Left lung (tissue), 4 donors: ENCODE measurements at regions not wholly inside any gene's neighbourhood (a gene's known extent, or its start where the extent isn't known, plus 50 kb on each side); places are given as distances from the start of the nearest gene placed in this dataset.

Experiments
- ATAC-seq: fragments of 200-7000 bp; cut with Tn5 transposase; one replicate; pipeline ENCODE4 v1.9.1; 2020; ENCODE audit warnings: moderate library complexity
- DNase-seq, 4 donors: peaks; one replicate each; pipeline ENCODE4 v3.0.0-alpha.2; 2013 to 2020
- H3K27ac ChIP-seq, 2 donors: fragments of 200-600 bp; sonication (generic) in 1 of 2; one replicate each; pipeline versions ENCODE4 v1.5.0 to v1.8.0; 2020 to 2021
- H3K27me3 ChIP-seq, 2 donors: fragments of 200-600 bp; sonication (generic) in 1 of 2; one replicate each; pipeline versions ENCODE4 v1.5.0 to v1.8.0; 2020 to 2021
- H3K36me3 ChIP-seq, 2 donors: fragments of 200-600 bp; sonication (generic) in 1 of 2; one replicate each; pipeline versions ENCODE4 v1.5.0 to v1.8.0; 2020 to 2021
- H3K4me1 ChIP-seq, 2 donors: fragments of 200-600 bp; one replicate each; pipeline ENCODE4 v1.8.0; 2021
- H3K4me3 ChIP-seq, 2 donors: fragments of 200-600 bp; sonication (generic) in 1 of 2; one replicate each; pipeline versions ENCODE4 v1.5.0 to v1.8.0; 2020 to 2021; ENCODE audit warnings: mild to moderate bottlenecking in 1 of 2
- H3K9me3 ChIP-seq, 2 donors: fragments of 200-600 bp; sonication (generic) in 1 of 2; one replicate each; pipeline versions ENCODE4 v1.5.0 to v1.8.0; 2020 to 2021
- intact Hi-C, 2 donors: fragments of 100-400 bp; cut with DNase I; formaldehyde crosslinking; loops; one replicate each; pipeline versions ENCODE4 v1.11.2 to v1.14.2; 2022
- TF ChIP-seq, protein P1 (sequence below), 2 donors: fragments of 200-600 bp; sonication (generic) in 1 of 2; IDR thresholded peaks; one replicate each; pipeline versions ENCODE4 v1.5.0 to v1.8.0; 2021; ENCODE audit warnings: antibody characterized with exemption in 2 of 2
- donor health status: DM: no; HTN: yes; CAD: no.
- donor health status: DM: no; HTN: no; CAD: no.

DNA sequence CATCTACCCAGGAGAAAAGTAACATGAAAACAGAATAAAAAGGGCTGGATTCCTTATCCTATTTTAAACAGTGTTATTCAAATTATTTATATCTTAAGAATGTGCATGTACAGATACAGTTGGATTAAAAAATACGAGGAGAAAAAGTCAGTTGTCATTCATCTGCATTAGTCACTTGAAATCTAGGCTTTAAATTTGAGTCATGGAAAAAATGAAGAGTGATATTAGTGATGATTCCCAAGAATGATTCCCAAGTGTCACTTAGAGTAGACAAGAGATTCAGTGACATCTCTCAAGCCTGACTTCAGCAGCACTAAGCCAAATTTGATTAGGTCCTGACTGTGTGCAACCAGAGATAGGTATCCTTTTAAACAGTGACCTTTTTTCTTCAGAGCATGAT, 394.2 kb downstream of the IRS1 start:
- DNase-seq (no peak), ATAC-seq (no peak)
- no peak overlapping the region for H3K4me3 ChIP-seq
- TF ChIP-seq, protein P1, sequence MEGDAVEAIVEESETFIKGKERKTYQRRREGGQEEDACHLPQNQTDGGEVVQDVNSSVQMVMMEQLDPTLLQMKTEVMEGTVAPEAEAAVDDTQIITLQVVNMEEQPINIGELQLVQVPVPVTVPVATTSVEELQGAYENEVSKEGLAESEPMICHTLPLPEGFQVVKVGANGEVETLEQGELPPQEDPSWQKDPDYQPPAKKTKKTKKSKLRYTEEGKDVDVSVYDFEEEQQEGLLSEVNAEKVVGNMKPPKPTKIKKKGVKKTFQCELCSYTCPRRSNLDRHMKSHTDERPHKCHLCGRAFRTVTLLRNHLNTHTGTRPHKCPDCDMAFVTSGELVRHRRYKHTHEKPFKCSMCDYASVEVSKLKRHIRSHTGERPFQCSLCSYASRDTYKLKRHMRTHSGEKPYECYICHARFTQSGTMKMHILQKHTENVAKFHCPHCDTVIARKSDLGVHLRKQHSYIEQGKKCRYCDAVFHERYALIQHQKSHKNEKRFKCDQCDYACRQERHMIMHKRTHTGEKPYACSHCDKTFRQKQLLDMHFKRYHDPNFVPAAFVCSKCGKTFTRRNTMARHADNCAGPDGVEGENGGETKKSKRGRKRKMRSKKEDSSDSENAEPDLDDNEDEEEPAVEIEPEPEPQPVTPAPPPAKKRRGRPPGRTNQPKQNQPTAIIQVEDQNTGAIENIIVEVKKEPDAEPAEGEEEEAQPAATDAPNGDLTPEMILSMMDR (IDR thresholded peaks at IDR 0.05) = no peak
- no peaks in the 10 kb centered on the region for H3K27me3 ChIP-seq
- intact Hi-C loops = no loop called here
- no peaks in the 10 kb centered on the region for H3K36me3 ChIP-seq
- H3K27ac ChIP-seq = no peak overlapping the region
- H3K9me3 ChIP-seq = no peaks in the 10 kb centered on the region
- H3K4me1 ChIP-seq = no peaks in the 10 kb centered on the region

DNA sequence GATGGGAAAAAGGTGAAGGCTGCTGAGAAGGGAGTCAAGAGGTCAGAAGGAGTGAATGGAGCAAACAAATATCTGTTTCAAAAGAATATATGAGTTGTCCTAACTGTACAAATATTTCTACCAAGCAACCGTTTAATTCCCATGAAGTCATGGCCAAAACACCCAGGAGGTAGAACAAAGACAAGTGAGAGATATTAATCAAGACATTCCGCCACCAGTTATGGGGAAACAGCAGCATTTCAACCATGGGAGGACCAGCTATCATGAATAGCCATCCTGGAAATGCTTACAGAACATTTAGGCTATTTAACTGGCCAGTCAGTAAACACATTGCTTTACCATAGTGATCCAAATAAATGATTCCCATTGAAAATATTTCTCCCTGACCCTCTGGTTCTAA, 396.3 kb downstream of the IRS1 start:
- Histone ChIP-seq H3K4me3 (no peak overlapping the region), H3K27me3 (no peaks in the 10 kb centered on the region), H3K36me3 (no peaks in the 10 kb centered on the region), H3K9me3 (no peaks in the 10 kb centered on the region), H3K27ac (no peak overlapping the region), H3K4me1 (no peaks in the 10 kb centered on the region)
- TF ChIP-seq, protein P1 (IDR thresholded peaks at IDR 0.05) = no peak
- no peak for ATAC-seq
- no peak for DNase-seq
- intact Hi-C loops = no loop called here

DNA sequence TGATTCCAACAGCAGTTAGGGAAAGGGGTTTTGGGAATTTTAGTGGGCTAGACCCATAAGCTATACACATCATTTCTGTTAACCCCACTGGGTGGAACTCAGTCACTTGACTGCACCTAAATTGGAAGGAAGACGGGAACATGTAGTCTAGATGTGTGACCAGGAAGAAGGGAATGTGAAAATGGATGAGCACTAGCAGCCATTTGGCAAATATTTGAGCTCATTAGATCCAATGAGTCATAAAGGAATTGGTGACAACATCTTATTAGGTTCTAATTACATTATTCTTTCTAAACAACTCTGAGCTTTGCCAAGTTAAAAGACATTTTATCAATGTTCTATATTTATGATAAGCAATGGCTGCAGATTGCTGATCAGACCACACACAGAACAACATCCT, 400.6 kb downstream of the IRS1 start:
- intact Hi-C loops = no loop called here
- Histone ChIP-seq H3K36me3 (no peaks in the 10 kb centered on the region), H3K9me3 (no peaks in the 10 kb centered on the region), H3K4me3 (no peak overlapping the region), H3K4me1 (no peaks in the 10 kb centered on the region), H3K27me3 (no peaks in the 10 kb centered on the region), H3K27ac (no peak overlapping the region)
- TF ChIP-seq, protein P1 (IDR thresholded peaks at IDR 0.05) = no peak
- DNase-seq (no peak), ATAC-seq (no peak)

DNA sequence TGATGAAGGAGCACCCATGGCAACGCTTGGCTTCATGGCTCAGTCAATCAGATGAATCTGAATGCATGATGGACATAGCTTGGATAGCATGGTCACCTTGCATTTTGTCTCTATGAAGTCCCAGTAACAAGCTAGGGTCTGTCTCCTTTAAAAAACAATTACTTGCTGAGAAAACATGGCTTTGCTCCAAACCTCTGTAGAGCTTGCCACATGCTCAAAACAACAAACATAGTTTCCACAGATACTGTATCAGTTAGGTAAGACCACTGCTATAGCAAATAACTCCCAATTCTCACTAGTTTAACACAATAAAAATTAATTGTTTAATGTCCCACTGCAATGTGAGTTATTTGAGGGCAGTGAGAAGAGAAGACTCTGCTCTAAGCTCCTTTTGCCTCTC, 401.0 kb downstream of the IRS1 start:
- Histone ChIP-seq H3K36me3 (no peaks in the 10 kb centered on the region), H3K9me3 (no peaks in the 10 kb centered on the region), H3K4me1 (no peaks in the 10 kb centered on the region), H3K27me3 (no peaks in the 10 kb centered on the region), H3K27ac (no peak overlapping the region), H3K4me3 (no peak overlapping the region)
- peak in 2 of 4 donors; percentile 59 to 75 for DNase-seq
- TF ChIP-seq, protein P1 (IDR thresholded peaks at IDR 0.05) = no peak
- ATAC-seq = no peak
- intact Hi-C loops = no loop called here

DNA sequence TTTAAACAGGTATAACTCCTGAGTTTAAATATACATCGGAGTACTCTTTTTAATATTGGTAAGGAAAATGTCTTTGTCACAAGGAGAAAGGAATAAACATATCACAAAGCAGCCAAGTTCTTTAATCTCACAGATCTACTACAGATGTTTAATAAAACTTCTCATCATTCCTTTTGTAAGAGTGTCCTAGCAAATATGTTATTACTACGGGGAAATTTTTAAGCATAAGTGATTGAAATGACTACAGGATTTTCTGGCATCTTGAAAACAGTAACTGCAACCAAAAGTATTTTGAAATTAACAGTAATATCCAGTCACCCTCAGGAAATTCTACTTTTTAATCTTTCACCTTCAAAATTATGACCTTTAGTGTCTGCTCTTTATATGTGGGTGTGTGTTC, 403.1 kb downstream of the IRS1 start:
- Histone ChIP-seq H3K9me3 (no peaks in the 10 kb centered on the region), H3K27ac (no peak overlapping the region), H3K4me1 (no peaks in the 10 kb centered on the region), H3K27me3 (no peaks in the 10 kb centered on the region), H3K36me3 (no peaks in the 10 kb centered on the region), H3K4me3 (no peak overlapping the region)
- DNase-seq (no peak), ATAC-seq (no peak)
- intact Hi-C loops = no loop called here
- TF ChIP-seq, protein P1 (IDR thresholded peaks at IDR 0.05) = no peak
